ENCODE measurements at regions not wholly inside any gene's neighbourhood (a gene's known extent, or its start where the extent isn't known, plus 50 kb on each side); places are given as distances from the start of the nearest gene placed in this dataset.

GRCh38 chr5:90134892-90135291 is 274.7 kb downstream of the CETN3 start:
- no peak overlapping the region for H3K23ac ChIP-seq (ENCODE audit: insufficient read length)
- H4K91ac ChIP-seq (replicated peaks; ENCODE audit: insufficient read length, low read length), result no peak overlapping the region
- no peak overlapping the region for H2AFZ ChIP-seq (ENCODE audit: low read length)
- no peak overlapping the region for H3K4me2 ChIP-seq (ENCODE audit: insufficient read depth in 1 of 2, low read depth in 2 of 2, low read length in 2 of 2)
- H2BK5ac ChIP-seq (ENCODE audit: low read depth, low read length), result no peak overlapping the region
- H3K9ac ChIP-seq (replicated peaks in 1 of 4; ENCODE audit: extremely low read depth in 1 of 4, low read depth in 3 of 4, low read length in 3 of 4), result no peak overlapping the region
- CTCF ChIA-PET (ENCODE audit: partially characterized antibody), result interaction anchor here (0.8 to 5.0 kb wide), 11 partner anchors 10 to 143 kb away, joined by 3 to 41 read pairs (median 5); no protein-coding TSS in a partner anchor
- H3K27ac ChIP-seq (ENCODE audit: low read depth, low read length), result no peak overlapping the region
- H4K8ac ChIP-seq (ENCODE audit: extremely low read depth, insufficient read depth, low read length), result no peak overlapping the region
- peaks cover 0 to 2% (median 1%) of the 10 kb centered on the region in 4 experiments; a peak in 3 of 7 replicates for H3K4me1 ChIP-seq (replicated peaks in 1 of 4; ENCODE audit: control insufficient read depth in 3 of 4, insufficient read depth in 4 of 4, low read length in 3 of 4)
- no peaks in the 10 kb centered on the region for H3K36me3 ChIP-seq (ENCODE audit: control insufficient read depth in 2 of 4, insufficient read depth in 4 of 4, low read length in 3 of 4)
- no peak overlapping the region for H3K4ac ChIP-seq (replicated peaks; ENCODE audit: insufficient read length, low read depth, low read length)
- no peaks in the 10 kb centered on the region for H3K79me2 ChIP-seq (ENCODE audit: control insufficient read depth in 1 of 2, insufficient read depth in 2 of 2, low read length in 2 of 2)
- no peaks in the 10 kb centered on the region for H4K20me1 ChIP-seq (replicated peaks in 1 of 2; ENCODE audit: control insufficient read depth in 1 of 2, insufficient read depth in 2 of 2, low read length in 2 of 2)
- no peak overlapping the region for H3K14ac ChIP-seq (ENCODE audit: insufficient read length)
- H2BK12ac ChIP-seq (ENCODE audit: low read depth, low read length), result no peak overlapping the region
- no peak for TF ChIP-seq USF2 (IDR thresholded peaks at IDR 0.05; ENCODE audit: low read length)
- no peak for TF ChIP-seq KDM4A (IDR thresholded peaks at IDR 0.05; ENCODE audit: low read depth, low read length, severe bottlenecking)
- TF ChIP-seq RNF2 (IDR thresholded peaks at IDR 0.05; ENCODE audit: borderline replicate concordance, low read depth, low read length, missing control alignments, poor library complexity, severe bottlenecking), result no peak
- TF ChIP-seq SIRT6 (IDR thresholded peaks at IDR 0.05; ENCODE audit: low read length), result no peak
- no peak overlapping the region for H3K56ac ChIP-seq (replicated peaks; ENCODE audit: insufficient read length, low read depth, low read length)
- no peak overlapping the region for H2BK20ac ChIP-seq (ENCODE audit: low read length)
- H3K4me3 ChIP-seq (ENCODE audit: extremely low read depth in 1 of 4, insufficient read depth in 2 of 4, low read depth in 3 of 4, low read length in 4 of 4), result no peak overlapping the region
- H3K18ac ChIP-seq (ENCODE audit: extremely low read depth, low read length), result no peak overlapping the region
- no peak overlapping the region for H2BK15ac ChIP-seq (ENCODE audit: low read length)
- H3K79me1 ChIP-seq (ENCODE audit: low read depth, low read length), result no peaks in the 10 kb centered on the region
- no peak overlapping the region for H2AK5ac ChIP-seq (ENCODE audit: low read depth, low read length)
- H2BK120ac ChIP-seq (replicated peaks; ENCODE audit: low read depth, low read length), result no peak overlapping the region
- DNase-seq (ENCODE audit: low read depth in 1 of 2, low spot score in 2 of 2) (no peak), FAIRE-seq (no peak)
- POLR2A ChIA-PET (ENCODE audit: partially characterized antibody), result no interaction called here
- H3K9me3 ChIP-seq (ENCODE audit: insufficient read depth in 2 of 2, low read depth in 1 of 2, low read length in 1 of 2), result no peaks in the 10 kb centered on the region
- H3K23me2 ChIP-seq (ENCODE audit: low read depth, low read length), result no peaks in the 10 kb centered on the region
- 83% methylated on average over 4 of the region's 4 CpGs; no CpG with 5 or more reads in 1 of the 2 experiments for WGBS, 2 experiments (ENCODE audit: extremely low coverage in 1 of 2, insufficient coverage in 1 of 2, insufficient read length in 1 of 2, insufficient replicate concordance in 2 of 2, low coverage in 1 of 2, low lambda C conversion rate in 2 of 2, missing lambda C conversion rate in 1 of 2)
- no peaks in the 10 kb centered on the region for H3K27me3 ChIP-seq (replicated peaks in 1 of 4; ENCODE audit: control insufficient read depth in 3 of 4, extremely low read depth in 1 of 4, insufficient read depth in 3 of 4, low read length in 3 of 4)
- H4K5ac ChIP-seq (ENCODE audit: insufficient read length, low read depth, low read length), result no peak overlapping the region
